Activated CD4-positive, alpha-beta T cell treated with anti-CD3 and anti-CD28 coated beads for 24 hours (primary cell): ENCODE measurements at regions not wholly inside any gene's neighbourhood (a gene's known extent, or its start where the extent isn't known, plus 50 kb on each side); places are given as distances from the start of the nearest gene placed in this dataset.

ENCODE experiments used
- DNase-seq, 2 donors: peaks; one replicate each; pipeline ENCODE4 v3.0.0-alpha.2; 2020; ENCODE audit warnings: low read depth in 2 of 2

DNA sequence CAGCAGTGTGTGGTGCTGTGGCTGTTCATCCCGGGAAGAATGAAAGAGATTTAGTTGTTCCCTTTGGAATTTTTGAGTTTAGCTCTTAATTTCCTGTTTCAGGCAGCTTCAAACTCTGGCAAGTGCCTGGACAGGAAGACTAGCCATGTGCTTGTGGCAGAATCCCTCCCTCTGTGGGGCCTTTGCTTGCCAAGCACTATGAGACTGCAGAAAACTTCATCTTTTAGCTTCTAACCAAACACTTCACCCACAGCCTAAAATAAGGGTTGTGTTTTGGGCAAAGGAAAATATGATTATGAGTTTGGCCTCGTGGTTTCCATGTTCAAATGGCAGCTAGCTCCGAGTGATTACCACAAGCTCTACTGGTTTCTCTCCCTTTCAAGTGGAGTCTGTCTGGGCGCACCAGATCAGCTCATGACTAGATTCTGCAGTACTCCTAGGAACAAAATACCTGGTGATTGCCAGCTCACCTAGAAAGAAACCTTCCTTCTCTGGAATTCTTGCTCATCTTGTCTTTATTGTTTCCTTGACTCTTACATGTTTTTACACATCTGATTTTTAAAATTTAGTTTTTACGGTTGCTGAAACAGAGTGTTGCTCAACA is 707.5 kb downstream of the SLITRK6 start:
- DNase-seq, result no peak

DNA sequence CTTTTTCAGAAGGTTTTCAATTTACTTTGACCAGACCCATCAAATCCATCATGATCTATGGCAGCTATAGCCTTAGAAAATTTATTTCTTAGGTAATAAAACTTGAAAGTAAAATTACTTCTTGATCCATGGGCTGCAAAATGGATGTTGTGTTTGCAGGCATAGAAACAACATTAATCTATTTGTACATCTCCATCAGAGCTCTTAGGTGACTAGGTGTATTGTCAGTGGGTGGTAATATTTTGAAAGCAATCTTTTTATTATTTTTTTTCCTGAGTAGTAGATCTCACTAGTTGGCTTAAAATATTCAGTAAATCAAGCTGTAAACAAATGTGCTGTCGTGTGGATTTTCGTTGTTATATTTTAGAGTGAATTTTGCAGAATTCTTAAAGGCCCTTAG is 710.0 kb downstream of the SLITRK6 start:
- no peak for DNase-seq

DNA sequence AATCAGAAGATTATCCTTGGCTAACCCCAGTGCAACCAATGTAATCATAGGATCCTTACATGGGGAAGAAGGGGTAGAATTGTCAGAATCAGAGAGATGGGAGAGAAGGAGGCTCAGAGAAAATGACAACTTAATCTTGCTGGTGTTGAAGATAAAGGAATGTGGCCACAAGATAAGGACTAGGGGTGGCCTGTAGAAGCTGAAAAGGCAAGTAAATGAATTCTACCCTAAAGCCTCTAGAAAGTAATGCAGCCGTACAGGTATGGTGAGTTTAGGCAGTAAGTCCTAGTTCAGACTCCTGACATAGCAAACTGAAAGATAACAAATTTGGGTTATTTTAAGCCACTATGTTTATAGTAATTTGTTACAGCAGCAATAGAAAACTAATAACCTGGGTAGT is 718.5 kb downstream of the SLITRK6 start:
- DNase-seq, result no peak

DNA sequence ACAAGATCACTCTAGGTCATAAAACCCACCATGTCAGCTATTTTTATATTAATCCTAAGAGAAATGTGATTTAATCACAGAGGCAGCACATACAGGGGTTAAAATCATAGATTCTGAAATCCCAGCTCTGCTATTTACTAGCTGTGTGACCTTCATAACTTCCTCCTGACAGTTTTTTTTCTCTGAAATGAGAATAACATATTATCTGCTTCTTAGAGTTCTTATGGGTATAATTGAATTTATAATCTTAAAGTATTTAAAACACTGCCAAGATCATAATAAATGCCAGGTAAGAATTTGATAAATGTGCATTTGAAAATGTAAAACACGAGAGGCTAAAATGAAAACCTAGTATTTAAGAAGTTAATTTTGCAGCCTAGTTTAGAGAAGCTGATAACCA is 722.9 kb downstream of the SLITRK6 start:
- no peak for DNase-seq

DNA sequence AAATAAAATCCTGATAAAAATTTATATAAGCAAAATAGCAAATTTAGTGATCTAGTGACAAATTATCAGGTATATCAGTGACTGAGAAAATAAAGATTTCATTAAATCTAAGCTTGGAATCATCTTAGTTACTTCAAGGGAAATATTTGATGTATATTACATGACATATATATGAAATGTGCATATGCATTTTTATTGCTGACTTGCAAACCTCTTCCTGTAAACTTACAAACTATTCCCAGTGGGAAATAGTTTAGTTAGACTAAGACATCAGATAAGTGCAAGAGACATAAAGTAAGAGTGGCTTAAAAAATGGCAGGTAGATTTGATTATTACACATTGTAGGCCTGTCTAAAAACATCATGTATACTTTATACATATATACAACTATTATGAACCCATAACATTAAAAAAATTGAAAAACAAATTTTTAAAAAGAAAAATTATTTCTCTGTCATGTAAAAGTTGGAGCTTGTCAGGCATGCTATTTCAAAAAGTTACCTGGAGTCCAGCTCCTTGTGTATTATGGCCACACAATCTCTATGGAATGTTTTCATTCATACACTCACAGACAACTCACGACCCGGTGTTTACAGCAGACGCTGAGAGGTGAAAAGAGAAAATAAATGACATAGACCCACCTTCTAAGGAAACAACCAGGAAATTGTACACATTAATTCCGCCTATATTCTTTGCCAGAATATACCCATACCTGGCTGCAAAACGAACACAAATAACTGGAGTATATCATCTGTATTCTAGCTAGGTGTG is 724.5 kb downstream of the SLITRK6 start:
- DNase-seq, result no peak

DNA sequence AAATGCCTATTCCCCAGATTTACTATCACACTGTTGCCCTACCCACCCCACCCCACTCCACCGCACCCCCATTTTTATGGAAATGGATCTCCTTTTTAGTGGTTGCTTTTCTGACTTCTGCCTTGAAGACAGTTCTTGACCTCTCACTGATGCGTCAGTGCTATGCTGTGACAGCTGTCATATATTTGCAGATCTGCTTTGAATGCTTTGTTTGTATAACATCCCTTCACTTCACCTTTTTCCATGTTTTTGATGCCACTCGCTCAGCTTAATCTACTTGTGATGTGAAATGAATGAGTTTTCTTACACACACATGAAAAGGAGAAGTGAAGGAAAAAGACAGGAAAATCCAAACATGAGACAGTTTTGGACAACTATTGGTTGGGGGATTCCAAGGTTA is 731.0 kb downstream of the SLITRK6 start:
- no peak for DNase-seq

DNA sequence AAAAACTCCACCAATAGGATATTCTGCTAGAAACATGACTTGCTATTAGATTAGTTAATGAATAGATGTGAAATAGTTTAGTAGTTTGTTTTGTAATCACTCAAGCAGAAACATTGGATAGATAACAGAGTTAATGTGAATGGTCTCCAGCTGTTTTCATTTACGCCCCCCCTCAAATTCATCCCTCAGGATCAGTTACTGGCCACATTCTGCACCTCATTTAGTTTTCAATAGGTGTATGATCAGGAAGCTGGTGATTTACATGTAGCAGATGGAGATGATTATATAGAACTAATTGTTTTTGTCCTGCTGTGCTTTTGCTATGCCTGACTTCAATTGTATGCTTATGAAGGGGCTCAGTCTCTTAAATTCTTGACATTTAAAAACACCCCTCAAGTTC is 759.0 kb downstream of the SLITRK6 start:
- DNase-seq, result no peak

DNA sequence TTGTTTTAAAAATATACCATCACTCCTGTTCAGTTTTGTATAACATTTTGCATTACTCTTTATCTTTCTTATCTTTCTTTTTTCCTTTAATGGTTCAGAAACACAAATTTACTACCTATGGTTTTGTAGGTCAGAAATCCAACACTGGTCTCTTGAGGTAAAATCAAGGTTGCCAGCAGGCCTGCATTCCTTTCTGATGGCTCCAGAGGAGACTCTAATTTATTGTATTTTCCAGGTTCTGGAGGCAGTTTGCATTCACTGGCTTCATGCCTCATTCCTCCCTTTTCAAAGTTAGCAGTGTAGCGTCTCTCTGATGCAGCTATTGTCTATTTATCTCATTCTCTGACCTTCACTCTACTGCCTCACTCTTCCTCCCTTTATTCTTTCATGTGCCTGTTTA is 767.4 kb downstream of the SLITRK6 start:
- DNase-seq, result no peak

DNA sequence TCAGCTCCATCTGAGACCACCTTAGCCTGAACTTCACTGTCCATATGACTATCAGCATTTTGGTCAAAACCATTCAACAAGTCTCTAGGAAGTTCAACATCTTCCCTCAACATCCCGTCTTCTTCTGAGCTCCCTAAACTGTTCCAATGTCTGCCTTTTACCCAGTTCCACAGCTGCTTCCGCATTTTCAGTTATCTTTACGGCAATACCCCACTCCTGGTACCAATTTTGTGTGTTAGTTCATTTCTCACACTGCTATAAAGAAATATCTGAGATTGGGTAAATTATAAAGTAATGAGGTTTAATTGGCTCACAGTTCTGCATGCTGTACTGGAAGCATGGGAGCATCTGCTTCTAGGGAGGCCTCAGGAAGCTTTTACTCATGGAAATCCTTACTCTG is 771.2 kb downstream of the SLITRK6 start:
- DNase-seq, result no peak

DNA sequence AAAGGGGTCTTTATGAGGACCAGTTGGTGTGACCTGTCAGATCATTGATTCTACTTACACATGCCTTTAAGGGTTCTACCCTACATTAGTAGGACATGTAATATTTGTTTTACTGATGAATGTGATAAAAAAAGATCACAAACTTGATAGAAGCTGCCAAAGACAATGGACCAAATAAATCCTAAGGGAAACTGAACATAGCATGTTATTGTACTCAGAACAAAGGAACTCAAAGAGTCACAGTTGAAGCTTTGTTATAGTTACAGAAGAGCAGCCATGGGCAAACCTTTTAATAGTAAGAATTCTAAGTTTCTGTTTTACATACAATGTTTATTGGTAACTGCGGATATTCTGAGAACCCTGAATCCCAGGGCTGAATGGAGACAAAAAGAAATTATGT is 780.1 kb downstream of the SLITRK6 start:
- DNase-seq, result no peak

DNA sequence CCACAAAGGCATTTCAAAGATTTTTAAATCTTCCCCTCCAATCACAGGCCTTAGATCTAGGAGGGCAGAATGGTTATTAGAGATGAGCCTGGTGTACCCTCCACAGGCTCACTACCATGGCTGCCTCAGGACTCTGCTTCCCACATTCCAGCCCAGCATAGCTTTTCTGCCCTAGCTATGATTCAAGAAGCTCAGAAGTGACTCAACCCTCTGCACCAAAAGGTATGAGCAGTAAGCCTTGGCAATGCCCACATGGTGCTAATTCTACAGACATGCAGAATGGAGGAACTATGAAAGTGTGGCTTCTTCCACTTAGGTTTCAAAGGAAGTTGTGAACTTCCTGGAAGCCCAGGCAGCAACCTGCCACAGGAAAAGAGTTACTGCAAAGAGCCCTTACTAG is 786.2 kb downstream of the SLITRK6 start:
- DNase-seq, result no peak

DNA sequence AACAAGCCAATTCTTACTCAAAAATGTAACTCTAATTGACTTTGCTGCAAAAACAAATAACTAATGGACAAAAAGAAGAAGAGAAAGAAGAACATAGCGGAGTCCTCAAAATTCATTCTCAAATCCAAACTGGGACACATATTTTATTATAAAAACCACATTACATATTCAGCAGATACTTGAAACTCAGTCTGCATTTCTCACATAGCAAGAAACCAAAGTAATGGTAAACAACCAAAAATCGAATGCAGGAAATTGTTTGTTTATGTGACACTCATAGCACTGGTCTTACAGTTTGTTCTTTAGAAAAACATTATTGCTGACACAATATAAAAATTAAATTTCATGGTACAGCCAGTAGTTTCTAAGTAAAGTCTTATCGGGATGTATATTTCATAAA is 789.8 kb downstream of the SLITRK6 start:
- no peak for DNase-seq

DNA sequence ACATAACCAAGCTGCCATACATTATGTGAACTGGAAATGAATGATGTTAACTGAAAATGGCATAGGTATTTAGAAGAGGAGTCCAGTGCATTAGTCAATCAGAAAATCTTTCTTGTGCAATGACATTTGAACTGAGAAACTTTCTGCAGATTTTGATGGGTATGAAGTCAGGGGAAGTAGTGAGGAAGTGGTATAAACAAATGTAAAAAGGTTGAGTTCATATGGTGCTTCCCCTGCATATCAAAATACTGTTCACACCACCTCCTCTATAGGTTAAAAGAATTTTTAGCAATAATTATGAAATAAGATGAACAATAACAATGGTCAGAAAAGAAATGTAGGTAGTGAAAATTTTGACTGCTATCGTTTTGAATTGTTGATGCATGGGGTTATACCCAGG is 800.0 kb downstream of the SLITRK6 start:
- no peak for DNase-seq

DNA sequence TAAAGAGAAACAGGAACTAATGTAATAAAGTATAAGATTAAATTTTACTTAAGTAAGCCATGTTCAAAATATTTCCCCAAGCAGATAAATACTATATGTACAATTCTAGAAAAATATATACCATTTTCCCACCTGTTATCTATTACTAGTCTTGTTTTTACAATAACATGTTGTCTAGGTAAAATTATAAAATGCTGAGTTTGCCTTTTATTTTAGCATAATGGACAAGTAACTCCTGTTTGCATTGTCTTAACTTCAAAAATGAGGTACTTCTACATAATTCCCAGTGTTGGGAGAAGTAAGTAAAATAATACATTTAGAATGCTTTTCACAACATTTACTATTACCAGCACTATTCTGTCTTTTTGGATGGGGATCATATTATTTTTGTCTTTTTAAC is 800.5 kb downstream of the SLITRK6 start:
- DNase-seq, result no peak

DNA sequence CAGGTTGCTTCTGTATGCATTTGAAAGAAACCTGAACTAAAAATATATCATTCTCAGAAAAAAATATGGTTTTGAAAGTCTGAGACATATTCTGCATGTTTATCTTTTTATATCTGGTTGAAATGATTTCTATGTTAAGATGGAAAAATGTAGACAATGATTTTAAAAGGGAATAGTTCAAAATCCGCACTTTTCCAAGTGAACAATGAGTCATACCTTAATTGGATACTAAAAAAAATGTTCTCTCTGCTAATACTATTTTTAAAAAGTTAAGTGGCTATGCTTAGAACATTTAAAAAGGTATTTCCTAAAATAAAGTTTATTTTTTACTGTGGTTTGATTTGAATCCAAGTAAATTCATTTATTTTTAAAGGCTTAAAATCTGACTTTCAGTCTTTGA is 801.4 kb downstream of the SLITRK6 start:
- DNase-seq, result no peak

DNA sequence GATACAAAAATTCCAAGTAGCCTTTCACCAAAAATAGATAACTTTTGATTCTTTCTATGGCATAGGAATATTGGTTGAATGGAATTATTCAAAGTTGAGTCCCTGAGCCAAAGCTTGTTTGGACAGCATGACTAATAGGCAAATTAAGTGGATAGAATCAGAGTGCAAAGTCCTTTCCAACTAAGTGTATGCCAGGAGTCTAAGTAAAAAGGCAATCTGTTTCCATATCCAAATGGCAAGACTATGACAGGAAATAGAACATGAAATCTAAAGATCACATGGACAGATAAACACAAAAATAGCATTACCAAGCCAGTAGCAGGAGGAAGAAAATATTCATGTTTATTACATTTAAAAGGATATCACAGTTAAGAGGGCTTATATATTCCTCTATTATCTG is 804.6 kb downstream of the SLITRK6 start:
- DNase-seq, result no peak

DNA sequence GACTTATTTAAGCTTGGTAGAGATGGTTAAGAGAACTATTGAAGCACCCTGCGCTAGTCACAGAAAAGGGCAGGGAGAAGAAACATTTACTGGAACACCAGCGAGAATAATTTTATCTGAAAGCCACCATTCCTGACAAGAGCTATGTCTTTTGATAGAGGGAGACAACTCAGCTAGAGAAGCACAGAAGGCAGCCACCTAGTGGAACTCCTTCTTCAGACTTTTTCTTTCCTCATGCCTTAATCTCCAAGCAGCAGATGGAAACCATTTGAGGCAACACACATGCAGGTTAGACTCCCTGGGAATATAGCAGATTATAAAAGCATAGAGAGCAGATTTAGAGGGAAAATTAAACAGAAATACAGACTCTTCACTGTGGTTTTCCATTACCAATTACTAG is 813.4 kb downstream of the SLITRK6 start:
- DNase-seq, result no peak

DNA sequence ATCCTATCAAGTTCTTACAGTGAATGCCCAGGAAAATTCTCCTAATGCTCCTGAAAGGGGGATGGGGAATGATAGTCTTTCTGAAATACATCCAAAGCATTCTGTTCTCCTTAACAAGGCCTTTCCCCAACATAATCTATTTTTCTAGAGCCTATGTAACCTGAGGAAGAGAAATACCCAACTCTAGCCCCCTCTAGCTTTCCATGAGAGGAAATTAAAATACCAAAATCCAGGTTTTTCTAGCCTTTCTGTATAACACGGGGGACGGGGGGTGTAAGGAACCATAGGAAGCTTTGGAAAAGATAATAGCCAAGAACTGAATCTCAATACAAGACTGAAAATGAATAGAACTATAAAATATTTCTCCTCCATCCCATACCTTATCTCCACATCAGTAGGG is 815.9 kb downstream of the SLITRK6 start:
- no peak for DNase-seq

DNA sequence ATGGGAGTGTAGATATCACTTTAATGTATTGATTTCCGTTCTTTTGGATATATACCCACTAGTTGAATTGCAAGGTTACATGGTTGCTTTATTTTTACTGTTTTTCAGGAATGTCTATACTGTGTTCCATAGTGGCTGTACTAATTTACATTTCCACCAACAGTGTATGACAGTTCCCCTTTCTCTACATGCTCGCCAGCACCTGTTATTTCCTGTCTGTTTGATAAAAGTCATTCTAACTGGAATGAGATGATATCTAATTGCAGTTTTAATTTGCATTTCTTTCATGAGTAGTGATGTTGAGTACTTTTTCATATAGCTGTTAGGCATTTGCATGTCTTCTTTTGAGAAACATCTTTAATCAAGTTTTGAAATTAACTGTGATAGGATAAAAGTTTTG is 818.6 kb downstream of the SLITRK6 start:
- DNase-seq, result no peak

DNA sequence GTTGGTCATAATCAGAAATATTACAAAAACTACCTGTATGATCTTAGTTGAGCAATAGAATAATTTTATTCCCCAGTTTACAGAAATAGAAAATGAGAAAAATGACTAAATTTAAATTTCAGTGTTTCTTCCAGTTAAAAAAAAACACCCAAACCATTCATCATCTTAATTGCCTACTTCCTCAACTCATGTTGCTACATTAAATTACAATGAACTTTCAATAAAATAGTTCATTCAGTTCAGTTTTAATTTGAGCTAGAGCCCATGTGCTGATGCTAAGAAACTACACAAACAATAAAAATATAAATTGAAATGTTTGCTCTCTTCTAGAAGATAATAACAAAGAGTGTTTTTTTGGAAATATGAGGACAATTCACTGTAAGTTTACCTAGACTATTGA is 820.4 kb downstream of the SLITRK6 start:
- DNase-seq, result no peak

DNA sequence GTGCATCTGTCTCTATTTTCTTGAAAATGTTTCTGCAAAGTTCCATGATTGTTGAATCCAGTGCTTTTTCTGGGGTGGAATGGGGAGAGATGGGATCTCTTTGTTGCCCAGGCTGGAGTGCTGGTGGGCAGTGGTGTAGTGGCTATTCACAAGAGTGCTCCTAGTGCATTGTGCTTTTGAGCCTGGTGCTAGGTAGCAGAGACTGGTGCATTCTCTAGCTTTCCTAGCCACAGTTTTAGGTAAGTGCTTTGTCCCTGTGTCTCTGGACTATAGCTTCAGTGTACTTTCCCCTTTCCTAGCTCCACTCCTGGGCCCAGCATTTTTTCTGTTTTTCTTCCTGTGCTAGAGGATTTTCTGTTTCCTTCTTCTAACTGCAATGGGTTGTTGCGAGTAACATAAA is 825.6 kb downstream of the SLITRK6 start:
- DNase-seq, result no peak

DNA sequence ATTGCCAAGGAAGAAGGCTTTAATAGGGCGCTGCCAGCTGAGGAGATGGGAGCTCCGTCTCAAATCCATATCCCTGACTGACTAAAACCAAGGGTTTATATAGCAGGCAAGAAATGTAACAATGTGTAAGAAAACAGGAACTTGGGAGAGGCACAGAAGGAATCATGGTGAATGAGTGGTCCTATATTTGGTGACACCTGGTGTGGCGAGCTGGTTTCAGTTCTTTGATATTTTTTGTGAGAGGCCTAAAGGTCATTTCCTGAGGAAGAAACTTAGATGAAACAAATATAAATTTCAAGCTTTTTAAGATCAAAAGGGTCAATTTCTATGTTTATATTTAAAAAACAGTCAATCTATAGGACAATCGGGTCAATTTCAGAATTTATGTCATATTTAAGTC is 826.3 kb downstream of the SLITRK6 start:
- DNase-seq, result no peak

DNA sequence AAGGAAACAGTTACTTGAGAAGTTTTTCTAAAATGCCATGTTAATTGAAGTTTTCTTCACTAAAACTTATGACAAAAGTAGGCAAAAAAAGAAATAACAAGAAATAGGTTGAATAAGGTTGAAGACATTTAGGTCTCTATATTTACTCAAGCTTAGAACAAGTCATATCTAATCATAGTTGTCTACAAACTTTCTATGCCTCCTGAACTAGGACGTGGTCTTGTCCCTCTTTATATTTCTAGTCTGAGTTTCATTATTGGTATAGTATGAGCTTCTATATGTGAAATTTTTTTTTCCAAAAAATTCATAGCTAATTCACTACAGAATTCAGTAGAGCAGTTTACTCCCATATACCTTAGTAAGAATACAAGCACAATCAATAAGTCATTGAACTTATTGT is 836.4 kb downstream of the SLITRK6 start:
- no peak for DNase-seq
